GM11168 (cell line): ENCODE measurements at regions not wholly inside any gene's neighbourhood (a gene's known extent, or its start where the extent isn't known, plus 50 kb on each side); places are given as distances from the start of the nearest gene placed in this dataset.

ENCODE experiments used
- in situ Hi-C: fragments of 300-500 bp; cut with MboI; formaldehyde crosslinking; loops from one replicate; pipeline ENCODE4 v1.12.0; 2022; ENCODE audit warnings: low sequenced_read_pairs; ENCODE audit not compliant: unreplicated experiment

GRCh38 chr2:129087133-129087813 lies 768.6 kb upstream of the HS6ST1 start:
- in situ Hi-C loops = no loop called here

- in situ Hi-C loops = no loop called here
These were observed 773.0 kb upstream of the HS6ST1 start for GRCh38 chr2:129091620-129092019.

DNA sequence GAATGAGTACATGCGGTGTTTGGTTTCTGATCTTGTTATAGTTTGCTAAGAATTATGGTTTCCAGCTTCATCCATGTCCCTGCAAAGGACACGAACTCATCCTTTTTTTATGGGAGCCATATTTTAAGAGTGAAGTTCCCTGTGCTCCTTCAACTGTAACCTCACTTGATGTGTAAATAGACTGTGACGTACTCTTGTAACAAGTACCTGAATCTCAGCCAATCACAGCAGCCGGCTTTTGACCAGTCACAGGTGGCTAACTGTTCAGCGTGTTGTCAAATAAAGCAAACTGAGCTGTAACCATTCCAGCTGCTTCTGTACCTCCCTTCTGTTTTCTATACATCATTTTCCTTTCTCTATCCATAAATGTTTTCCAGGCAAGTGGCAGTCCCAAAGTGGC lies 774.3 kb upstream of the HS6ST1 start:
- in situ Hi-C loops = no loop called here

GRCh38 chr2:129101186-129101585 lies 782.5 kb upstream of the HS6ST1 start:
- in situ Hi-C loops = no loop called here

- in situ Hi-C loops = no loop called here
These were observed 785.5 kb upstream of the HS6ST1 start for GRCh38 chr2:129103936-129104878.

- in situ Hi-C loops = no loop called here
These were observed 793.5 kb upstream of the HS6ST1 start for GRCh38 chr2:129112181-129112580.

DNA sequence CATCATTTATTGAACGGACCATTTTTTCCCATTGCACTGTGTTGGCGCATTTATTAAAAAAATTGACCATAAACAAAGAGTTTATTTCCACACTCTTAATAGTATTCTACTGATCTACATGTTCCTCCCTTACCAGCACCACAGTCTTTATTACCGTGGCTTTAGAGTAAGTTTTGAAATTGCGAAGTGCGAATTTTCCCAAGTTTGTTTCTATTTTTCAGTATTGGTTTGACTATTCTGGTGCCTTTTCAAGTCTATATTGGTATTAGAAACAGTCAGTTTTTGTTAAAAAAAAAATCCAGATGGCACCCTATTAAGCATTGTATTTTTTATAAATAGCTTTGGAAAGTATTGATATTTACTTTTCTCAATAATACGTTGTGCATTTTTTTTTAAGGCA lies 795.1 kb upstream of the HS6ST1 start:
- in situ Hi-C loops = no loop called here

GRCh38 chr2:129117434-129117833 lies 798.8 kb upstream of the HS6ST1 start:
- in situ Hi-C loops = no loop called here

DNA sequence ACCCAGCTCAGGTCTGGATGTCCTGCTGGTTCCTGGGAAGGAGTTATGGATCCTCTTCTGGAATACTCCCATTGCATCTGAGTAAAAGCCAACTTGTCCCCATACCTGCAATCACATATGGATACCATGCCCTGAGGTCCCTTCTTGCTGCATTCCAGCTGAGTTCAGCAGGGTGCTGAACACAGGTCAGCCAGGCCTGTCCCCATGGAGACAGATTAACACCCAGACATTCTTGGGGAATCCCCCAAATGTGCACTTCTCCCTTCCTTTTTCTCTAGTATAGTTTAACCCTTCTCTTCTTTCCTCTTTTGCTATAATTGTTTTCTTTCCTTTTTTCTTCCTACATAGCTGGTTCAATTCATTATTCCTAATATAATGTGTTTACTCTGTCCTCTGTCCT lies 799.6 kb upstream of the HS6ST1 start:
- in situ Hi-C loops = no loop called here

DNA sequence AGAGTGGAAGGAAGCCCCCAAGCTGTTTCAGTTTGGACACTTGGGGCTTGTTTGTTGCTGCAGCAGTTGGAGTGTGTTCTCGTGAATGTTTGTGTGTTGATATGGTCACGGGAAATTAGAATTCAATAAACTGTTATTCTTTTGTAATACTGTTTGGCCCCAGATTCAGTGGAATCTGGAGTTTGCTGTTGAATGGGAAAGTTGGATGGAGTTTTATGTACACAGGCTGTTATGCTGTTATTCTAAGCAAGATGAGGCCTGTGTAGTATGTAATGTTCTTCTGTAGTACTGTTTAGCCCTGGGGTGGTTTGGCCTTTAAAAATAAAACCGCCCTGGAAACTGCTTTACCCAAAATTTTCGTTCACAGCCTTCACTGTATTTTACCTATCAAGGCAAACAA lies 810.4 kb upstream of the HS6ST1 start:
- in situ Hi-C loops = no loop called here

- in situ Hi-C loops = no loop called here
These were observed 815.3 kb upstream of the HS6ST1 start for GRCh38 chr2:129133692-129134641.

DNA sequence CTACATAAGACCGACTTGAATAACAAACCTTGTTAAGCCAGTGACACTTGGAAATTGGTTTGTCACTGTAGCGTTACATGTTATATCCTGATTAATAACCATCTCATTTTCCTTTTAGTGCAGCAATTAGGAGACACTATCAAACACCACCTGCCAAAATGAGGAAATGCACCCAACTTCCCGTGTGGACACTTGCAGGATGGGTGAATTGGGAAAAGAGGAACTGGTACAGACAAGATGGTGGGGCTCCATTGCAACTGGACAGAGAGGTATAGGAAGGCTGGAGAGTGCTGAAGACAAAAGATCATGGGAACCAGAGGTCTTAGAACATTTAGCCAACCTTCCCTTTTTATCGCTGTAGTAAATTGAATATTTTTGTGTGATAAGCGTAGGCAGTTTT lies 816.3 kb upstream of the HS6ST1 start:
- in situ Hi-C loops = no loop called here

DNA sequence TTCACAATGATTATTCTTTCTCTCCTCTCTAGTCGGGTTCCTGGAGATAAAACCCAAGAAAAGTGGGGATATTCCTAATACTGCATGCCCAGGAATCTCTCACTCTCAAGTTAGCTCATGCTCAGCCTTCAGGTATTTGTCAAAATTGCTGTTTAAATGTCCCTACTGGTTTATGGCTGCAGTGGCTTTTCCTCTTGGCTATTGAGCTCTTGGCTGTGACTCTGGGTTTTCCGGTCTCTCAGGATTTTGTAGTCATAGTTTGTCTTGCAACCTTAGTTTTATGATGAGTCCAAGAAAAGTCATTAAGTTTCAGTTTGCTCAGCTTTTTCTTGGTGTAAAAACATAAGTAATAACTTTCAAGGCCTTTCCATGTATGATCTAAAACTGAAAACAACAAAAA lies 820.7 kb upstream of the HS6ST1 start:
- in situ Hi-C loops = no loop called here

DNA sequence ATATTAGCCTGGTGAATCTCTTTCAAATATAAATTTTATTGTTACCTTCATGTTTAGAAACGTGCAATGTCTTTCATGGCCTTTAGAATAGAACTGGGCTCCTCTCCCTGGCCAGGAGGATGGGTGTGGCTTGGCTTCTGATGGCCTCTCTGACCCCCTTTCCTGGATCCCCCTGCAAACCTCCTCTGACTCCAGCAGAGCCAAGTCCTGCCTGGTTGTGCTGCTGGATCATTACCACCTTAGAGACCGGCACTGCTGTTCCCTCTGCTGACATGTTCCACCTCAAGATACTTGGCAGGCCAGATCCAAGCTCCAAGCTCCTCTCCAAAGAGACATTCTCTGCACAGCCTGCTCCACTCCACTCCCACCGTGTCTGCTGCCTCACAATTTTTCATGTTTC lies 823.8 kb upstream of the HS6ST1 start:
- in situ Hi-C loops = loop anchor here (10.0 kb wide), 1 partner anchor 262 kb away; no protein-coding TSS in a partner anchor

GRCh38 chr2:129144082-129144791 lies 825.6 kb upstream of the HS6ST1 start:
- in situ Hi-C loops = loop anchor here (10.0 kb wide), 1 partner anchor 261 kb away; no protein-coding TSS in a partner anchor

DNA sequence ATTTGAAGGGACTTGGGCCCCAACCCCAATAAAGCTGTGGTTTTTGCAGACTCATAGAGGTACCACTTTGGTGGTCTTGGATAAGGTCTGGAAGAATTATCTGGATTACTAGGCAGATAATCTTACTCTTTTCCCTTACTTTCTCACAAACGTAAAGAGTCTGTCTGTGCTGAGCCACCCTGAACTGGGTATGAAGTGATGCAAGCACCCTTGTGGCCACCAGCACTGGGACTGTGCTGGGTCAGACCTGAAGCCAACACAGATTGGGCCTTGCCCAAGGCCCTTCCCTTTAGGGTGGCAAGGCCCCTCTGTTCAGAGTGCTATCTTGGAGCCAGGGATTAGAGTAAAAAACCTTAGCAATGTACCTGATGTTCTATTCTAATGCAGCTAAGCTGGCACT lies 827.0 kb upstream of the RAB6C start:
- in situ Hi-C loops = no loop called here

DNA sequence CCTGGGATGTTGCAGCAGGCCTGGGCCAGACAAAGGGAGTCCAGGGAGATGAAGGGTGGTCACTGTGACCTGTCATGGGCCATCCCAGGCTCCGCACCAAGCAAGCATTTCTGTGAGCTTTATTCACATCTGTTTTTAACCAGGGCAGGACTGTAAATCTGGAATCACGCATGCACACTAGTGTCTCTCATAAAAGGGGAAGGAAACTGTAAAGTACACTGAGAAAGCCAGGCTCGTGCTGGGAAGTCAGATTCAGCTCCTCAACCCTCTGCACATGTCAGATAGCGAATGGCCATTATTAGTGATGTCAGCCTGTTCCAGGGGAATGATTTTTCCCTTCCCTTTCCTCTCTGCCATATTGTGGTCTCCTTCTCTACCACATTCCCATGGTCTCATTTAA lies 818.6 kb upstream of the RAB6C start:
- in situ Hi-C loops = no loop called here

GRCh38 chr2:129164220-129164949 lies 815.1 kb upstream of the RAB6C start:
- in situ Hi-C loops = no loop called here

DNA sequence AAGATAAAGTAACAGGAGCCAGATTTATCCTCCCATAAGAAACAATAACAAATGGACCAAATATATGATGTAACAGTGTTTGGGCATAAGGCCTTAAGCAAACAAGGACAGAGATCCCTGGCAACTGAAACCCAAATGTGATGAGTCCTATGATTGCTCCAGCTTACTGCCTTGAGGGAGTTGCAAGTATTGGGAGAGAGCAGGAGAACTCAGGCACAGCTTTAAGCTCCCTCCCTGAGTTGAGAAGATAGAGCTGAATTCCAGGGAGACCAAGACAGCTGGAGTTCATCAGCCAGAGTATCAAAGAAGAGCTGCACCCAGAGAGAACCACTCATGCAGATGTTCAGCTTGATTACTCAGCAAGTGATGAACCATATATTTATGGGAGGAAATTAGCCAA lies 814.5 kb upstream of the RAB6C start:
- in situ Hi-C loops = no loop called here
